Natural killer cell (primary cell): ENCODE measurements at regions not wholly inside any gene's neighbourhood (a gene's known extent, or its start where the extent isn't known, plus 50 kb on each side); places are given as distances from the start of the nearest gene placed in this dataset.

Experiments used
- ATAC-seq, 3 donors: fragments of 150-1000 bp in 2 of 3; fragments of 200-7000 bp in 1 of 3; cut with Tn5 transposase; 1 replicate in 1 of 3; 2 replicates in 2 of 3; pipeline ENCODE4 v1.10.0; 2021; ENCODE audit warnings: mild to moderate bottlenecking in 2 of 3, moderate library complexity in 2 of 3
- DNase-seq, 2 donors: peaks; one replicate each; pipeline versions ENCODE4 v3.0.0 to v3.0.0-alpha.2; 2013 to 2021; ENCODE audit warnings: mixed read lengths in 1 of 2
- H3K27ac ChIP-seq: one replicate; pipeline ENCODE4 v1.5.1; 2013; ENCODE audit warnings: mild to moderate bottlenecking, low read length
- H3K27me3 ChIP-seq: one replicate; pipeline ENCODE4 v1.6.1; 2013; ENCODE audit warnings: low read length; ENCODE audit not compliant: control insufficient read depth, insufficient read depth
- H3K36me3 ChIP-seq: one replicate; pipeline ENCODE4 v1.6.1; 2013; ENCODE audit warnings: low read length; ENCODE audit not compliant: control insufficient read depth, insufficient read depth
- H3K4me1 ChIP-seq: one replicate; pipeline ENCODE4 v1.6.1; 2013; ENCODE audit warnings: low read length; ENCODE audit not compliant: control insufficient read depth, insufficient read depth
- H3K4me3 ChIP-seq: one replicate; pipeline ENCODE4 v1.5.1; 2013; ENCODE audit warnings: low read length
- H3K9me3 ChIP-seq: one replicate; pipeline ENCODE4 v1.6.1; 2013; ENCODE audit warnings: low read length; ENCODE audit not compliant: control insufficient read depth, insufficient read depth
- H3K27ac Mint-ChIP-seq, 2 donors: one replicate each; pipeline ENCODE4 v1.8.0; 2022; ENCODE audit warnings: mild to moderate bottlenecking in 2 of 2, mixed read lengths in 2 of 2, moderate library complexity in 1 of 2
- H3K27me3 Mint-ChIP-seq, 2 donors: one replicate each; pipeline ENCODE4 v1.8.0; 2022; ENCODE audit warnings: low read depth in 2 of 2, mixed read lengths in 2 of 2
- H3K36me3 Mint-ChIP-seq: one replicate; pipeline ENCODE4 v1.8.0; 2022; ENCODE audit warnings: mixed read lengths
- H3K4me1 Mint-ChIP-seq, 2 donors: one replicate each; pipeline ENCODE4 v1.8.0; 2022; ENCODE audit warnings: mixed read lengths in 2 of 2
- H3K4me3 Mint-ChIP-seq: one replicate; pipeline ENCODE4 v1.8.0; 2022; ENCODE audit warnings: mild to moderate bottlenecking, moderate library complexity, mixed read lengths
- H3K9me3 Mint-ChIP-seq, 2 donors: one replicate each; pipeline ENCODE4 v1.8.0; 2022; ENCODE audit warnings: mixed read lengths in 2 of 2
- CTCF ChIP-seq: fragments of 200-600 bp; IDR thresholded peaks from one replicate; pipeline ENCODE4 v1.8.0; 2022; ENCODE audit warnings: antibody characterized with exemption
- WGBS: methylation state at CpG from one replicate; pipeline ENCODE4 v1.1.7; 2013; ENCODE audit warnings: missing lambda C conversion rate; ENCODE audit not compliant: insufficient coverage; 5-methylcytosine and 5-hydroxymethylcytosine counted together
- intact Hi-C: fragments of 100-400 bp; cut with micrococcal nuclease; formaldehyde crosslinking; loops from one replicate; pipeline ENCODE4 v1.14.2; 2022

- H3K27ac ChIP-seq: no peak overlapping the region
- DNase-seq: no peak
- no peak overlapping the region for H3K27ac Mint-ChIP-seq
- no peak for ATAC-seq
- no peaks in the 10 kb centered on the region for H3K9me3 Mint-ChIP-seq
- H3K9me3 ChIP-seq: no peaks in the 10 kb centered on the region
- WGBS: 81% methylated on average over 27 of the region's 27 CpGs
- no peak overlapping the region for H3K4me3 ChIP-seq
- H3K4me1 Mint-ChIP-seq: peaks cover 0 to 5% of the 10 kb centered on the region in 2 donors
- intact Hi-C loops: no loop called here
- no peaks in the 10 kb centered on the region for H3K27me3 ChIP-seq
- H3K36me3 ChIP-seq: no peaks in the 10 kb centered on the region
- no peak overlapping the region for H3K4me3 Mint-ChIP-seq
- H3K36me3 Mint-ChIP-seq: no peaks in the 10 kb centered on the region
- no peak for TF ChIP-seq CTCF
- peaks cover 10 to 12% of the 10 kb centered on the region in 2 donors for H3K27me3 Mint-ChIP-seq
- H3K4me1 ChIP-seq: no peaks in the 10 kb centered on the region
These were observed 146.7 kb downstream of the DNAJB6 start for GRCh38 chr7:157483515-157483914.

GRCh38 chr7:157483971-157484410 is 147.2 kb downstream of the DNAJB6 start:
- intact Hi-C loops: no loop called here

GRCh38 chr7:157484411-157485081 is 147.7 kb downstream of the DNAJB6 start:
- Mint-ChIP-seq H3K27ac (no peak overlapping the region), H3K4me3 (no peak overlapping the region), H3K4me1 (peaks cover 0 to 5% of the 10 kb centered on the region in 2 donors), H3K27me3 (peaks cover 8 to 12% of the 10 kb centered on the region in 2 donors), H3K36me3 (no peaks in the 10 kb centered on the region), H3K9me3 (no peaks in the 10 kb centered on the region)
- WGBS: 87% methylated on average over 28 of the region's 28 CpGs
- no peak overlapping the region for H3K4me3 ChIP-seq
- H3K9me3 ChIP-seq: no peaks in the 10 kb centered on the region
- H3K27me3 ChIP-seq: no peaks in the 10 kb centered on the region
- H3K36me3 ChIP-seq: no peaks in the 10 kb centered on the region
- no peak for TF ChIP-seq CTCF
- H3K27ac ChIP-seq: no peak overlapping the region
- H3K4me1 ChIP-seq: peaks cover 5% of the 10 kb centered on the region
- intact Hi-C loops: no loop called here
- DNase-seq (no peak), ATAC-seq (no peak)

More at GRCh38 chr7:157483971-157484410, 147.2 kb downstream of the DNAJB6 start:
- Mint-ChIP-seq H3K27me3 (peaks cover 10 to 12% of the 10 kb centered on the region in 2 donors), H3K27ac (no peak overlapping the region), H3K9me3 (no peaks in the 10 kb centered on the region), H3K36me3 (no peaks in the 10 kb centered on the region), H3K4me3 (no peak overlapping the region), H3K4me1 (peaks cover 0 to 5% of the 10 kb centered on the region in 2 donors)
- H3K4me3 ChIP-seq: no peak overlapping the region
- no peaks in the 10 kb centered on the region for H3K36me3 ChIP-seq
- no peak for DNase-seq
- no peaks in the 10 kb centered on the region for H3K27me3 ChIP-seq
- no peaks in the 10 kb centered on the region for H3K9me3 ChIP-seq
- peaks cover under 1% of the 10 kb centered on the region for H3K4me1 ChIP-seq
- no peak for TF ChIP-seq CTCF
- no peak for ATAC-seq
- H3K27ac ChIP-seq: no peak overlapping the region
- 96% methylated on average over 11 of the region's 11 CpGs for WGBS

- Mint-ChIP-seq H3K9me3 (no peaks in the 10 kb centered on the region), H3K4me3 (no peak overlapping the region), H3K27me3 (peaks cover 8 to 12% of the 10 kb centered on the region in 2 donors), H3K27ac (no peak overlapping the region), H3K36me3 (no peaks in the 10 kb centered on the region), H3K4me1 (peaks cover 2 to 7% of the 10 kb centered on the region in 2 donors)
- intact Hi-C loops: no loop called here
- H3K9me3 ChIP-seq: no peaks in the 10 kb centered on the region
- ATAC-seq: no peak
- TF ChIP-seq CTCF: no peak
- H3K4me3 ChIP-seq: no peak overlapping the region
- no peak overlapping the region for H3K27ac ChIP-seq
- peaks cover 13% of the 10 kb centered on the region for H3K4me1 ChIP-seq
- no peaks in the 10 kb centered on the region for H3K36me3 ChIP-seq
- H3K27me3 ChIP-seq: no peaks in the 10 kb centered on the region
- 91% methylated on average over 12 of the region's 12 CpGs for WGBS
- peak in 1 of 2 donors; percentile 21 for DNase-seq
These were observed 148.6 kb downstream of the DNAJB6 start for GRCh38 chr7:157485361-157485831.
